Neural cell (in vitro differentiated cells): ENCODE measurements at regions not wholly inside any gene's neighbourhood (a gene's known extent, or its start where the extent isn't known, plus 50 kb on each side); places are given as distances from the start of the nearest gene placed in this dataset.

ENCODE experiments used
- H2AFZ ChIP-seq: fragments of 200-600, 300-800 bp; sonication (generic), shearing (Covaris generic); 2 replicates; pipeline ENCODE4 v1.6.0; 2014; ENCODE audit warnings: low read depth, mild to moderate bottlenecking, antibody characterized with exemption, low read length, moderate library complexity
- H3F3A ChIP-seq: fragments of 200-600 bp; shearing (Covaris generic); 2 replicates; pipeline ENCODE4 v1.6.1; 2016; ENCODE audit warnings: mild to moderate bottlenecking, moderate library complexity, mixed read lengths, antibody characterized with exemption, low read length; ENCODE audit not compliant: insufficient read depth, poor library complexity, severe bottlenecking
- H3K27ac ChIP-seq: fragments of 200-600, 300-800 bp; sonication (generic), shearing (Covaris generic); 2 replicates; pipeline ENCODE4 v1.5.1; 2014; ENCODE audit warnings: mild to moderate bottlenecking, low read length, moderate library complexity
- H3K27me3 ChIP-seq: fragments of 300-800, 200-600 bp; sonication (generic), shearing (Covaris generic); 2 replicates; pipeline ENCODE4 v1.6.0; 2014; ENCODE audit warnings: mild to moderate bottlenecking, low read depth, low read length, moderate library complexity; ENCODE audit not compliant: insufficient read depth
- H3K36me3 ChIP-seq: fragments of 300-800, 200-600 bp; sonication (generic), shearing (Covaris generic); 2 replicates; pipeline ENCODE4 v1.5.1; 2014; ENCODE audit warnings: mild to moderate bottlenecking, antibody characterized with exemption, low read length, moderate library complexity; ENCODE audit not compliant: insufficient read depth
- H3K4me2 ChIP-seq: fragments of 300-800, 200-600 bp; sonication (generic), shearing (Covaris generic); 2 replicates; pipeline ENCODE4 v1.6.0; 2014; ENCODE audit warnings: mild to moderate bottlenecking, low read length
- H3K4me3 ChIP-seq: fragments of 300-800, 200-600 bp; sonication (generic), shearing (Covaris generic); 2 replicates; pipeline ENCODE4 v1.5.1; 2014; ENCODE audit warnings: mild to moderate bottlenecking, low read length, moderate library complexity
- H3K79me2 ChIP-seq: fragments of 200-600 bp; shearing (Covaris generic); replicated peaks from 2 replicates; pipeline ENCODE4 v1.6.0; 2014; ENCODE audit warnings: mild to moderate bottlenecking, low read length, moderate library complexity; ENCODE audit not compliant: insufficient read depth
- H3K9ac ChIP-seq: fragments of 300-800, 200-600 bp; sonication (generic), shearing (Covaris generic); 2 replicates; pipeline ENCODE4 v1.6.1; 2016; ENCODE audit warnings: mild to moderate bottlenecking, low read length, mixed read lengths
- H3K9me2 ChIP-seq: fragments of 200-600 bp; shearing (Covaris generic); 2 replicates; pipeline ENCODE4 v1.6.1; 2016; ENCODE audit warnings: mild to moderate bottlenecking, low read length, mixed read lengths; ENCODE audit not compliant: insufficient read depth
- H3K9me3 ChIP-seq: fragments of 200-600, 300-800 bp; sonication (generic), shearing (Covaris generic); 2 replicates; pipeline ENCODE4 v1.6.1; 2016; ENCODE audit warnings: mild to moderate bottlenecking, mixed run types, low read length, moderate library complexity, mixed read lengths
- H4K20me1 ChIP-seq: fragments of 200-600 bp; shearing (Covaris generic); 2 replicates; pipeline ENCODE4 v1.6.1; 2016; ENCODE audit warnings: mild to moderate bottlenecking, mixed run types; ENCODE audit not compliant: insufficient read depth
- CTCF ChIP-seq: fragments of 450-650 bp; IDR thresholded peaks from 2 replicates; pipeline ENCODE4 v1.5.1; 2014; ENCODE audit warnings: antibody characterized with exemption, mild to moderate bottlenecking, moderate library complexity; ENCODE audit not compliant: poor library complexity, severe bottlenecking
- EP300 ChIP-seq: fragments of 450-650 bp; conservative IDR thresholded peaks from 2 replicates; pipeline ENCODE4 v1.6.1; 2014; ENCODE audit warnings: antibody characterized with exemption, mild to moderate bottlenecking, moderate library complexity; ENCODE audit not compliant: poor library complexity, severe bottlenecking
- EZH2 ChIP-seq: fragments of 200-600, 300-800 bp; shearing (Covaris generic), sonication (generic); IDR thresholded peaks from 2 replicates; pipeline ENCODE4 v1.6.1; 2014; ENCODE audit warnings: antibody characterized with exemption, low read length, borderline replicate concordance, mild to moderate bottlenecking; ENCODE audit not compliant: insufficient read depth, poor library complexity, severe bottlenecking
- MXI1 ChIP-seq: fragments of 450-650 bp; conservative IDR thresholded peaks from 2 replicates; pipeline ENCODE4 v1.6.1; 2014; ENCODE audit warnings: antibody characterized with exemption, mild to moderate bottlenecking; ENCODE audit not compliant: poor library complexity, severe bottlenecking
- POLR2AphosphoS5 ChIP-seq: IDR thresholded peaks from 2 replicates; pipeline ENCODE4 v1.6.1; 2012
- RAD21 ChIP-seq: fragments of 450-650 bp; conservative IDR thresholded peaks from 2 replicates; pipeline ENCODE4 v1.6.1; 2014; ENCODE audit warnings: antibody characterized with exemption, mild to moderate bottlenecking, moderate library complexity
- REST ChIP-seq: IDR thresholded peaks from 2 replicates; pipeline ENCODE4 v1.6.1; 2012; ENCODE audit warnings: borderline replicate concordance
- SMC3 ChIP-seq: fragments of 450-650 bp; conservative IDR thresholded peaks from 2 replicates; pipeline ENCODE4 v1.6.1; 2014; ENCODE audit warnings: antibody characterized with exemption, mild to moderate bottlenecking, moderate library complexity; ENCODE audit not compliant: poor library complexity
- TAF1 ChIP-seq: IDR thresholded peaks from 2 replicates; pipeline ENCODE4 v1.6.1; 2012; ENCODE audit warnings: low read depth

DNA sequence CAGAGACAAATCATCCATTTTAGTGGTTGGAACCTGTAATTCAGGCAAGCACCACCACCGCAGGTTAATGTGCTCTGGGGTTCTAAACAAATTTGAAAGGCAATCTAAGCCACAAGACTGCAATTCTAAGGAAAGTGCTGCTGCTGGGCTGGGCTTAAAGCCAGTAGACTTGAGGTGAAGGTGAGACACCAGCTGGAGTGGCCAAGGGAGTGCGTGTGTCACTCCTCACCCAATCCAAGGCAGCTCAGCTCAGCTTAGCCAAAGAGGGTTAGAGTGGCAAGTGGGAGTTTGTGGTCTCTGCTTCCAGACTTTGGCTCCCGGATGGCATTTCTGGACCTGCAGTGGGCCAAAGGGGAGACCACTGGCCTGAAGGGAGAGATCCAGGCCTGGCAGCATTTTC lies 1655.6 kb downstream of the SI start:
- no peak overlapping the region for H2AFZ ChIP-seq
- H3K9me2 ChIP-seq: no peaks in the 10 kb centered on the region
- no peaks in the 10 kb centered on the region for H3K9me3 ChIP-seq
- no peaks in the 10 kb centered on the region for H3F3A ChIP-seq
- H3K9ac ChIP-seq: no peak overlapping the region
- no peak overlapping the region for H3K4me2 ChIP-seq
- H3K4me3 ChIP-seq: no peak overlapping the region
- no peaks in the 10 kb centered on the region for H3K27me3 ChIP-seq
- H4K20me1 ChIP-seq: no peaks in the 10 kb centered on the region
- H3K27ac ChIP-seq: no peak overlapping the region
- no peaks in the 10 kb centered on the region for H3K36me3 ChIP-seq
- TF ChIP-seq EZH2 (no peak), REST (no peak), RAD21 (no peak), EP300 (no peak), POLR2AphosphoS5 (no peak), CTCF (no peak), SMC3 (no peak), TAF1 (no peak), MXI1 (no peak)
- no peaks in the 10 kb centered on the region for H3K79me2 ChIP-seq

- Histone ChIP-seq H3K4me2 (no peak overlapping the region), H3K4me3 (no peak overlapping the region), H3K9ac (no peak overlapping the region), H3K79me2 (no peaks in the 10 kb centered on the region), H4K20me1 (no peaks in the 10 kb centered on the region), H3K9me3 (no peaks in the 10 kb centered on the region), H3K9me2 (no peaks in the 10 kb centered on the region), H3K27me3 (no peaks in the 10 kb centered on the region), H3K36me3 (no peaks in the 10 kb centered on the region), H3K27ac (no peak overlapping the region), H3F3A (no peaks in the 10 kb centered on the region), H2AFZ (no peak overlapping the region)
- TF ChIP-seq EZH2 (no peak), SMC3 (no peak), POLR2AphosphoS5 (no peak), MXI1 (no peak), EP300 (no peak), REST (no peak)
Observed at GRCh38 chr3:163391407-163392181, 1686.7 kb downstream of the SI start.
